Tibial nerve (tissue), 4 donors: ENCODE measurements at regions not wholly inside any gene's neighbourhood (a gene's known extent, or its start where the extent isn't known, plus 50 kb on each side); places are given as distances from the start of the nearest gene placed in this dataset.

Source experiments
- DNase-seq, 2 donors: peaks; one replicate each; pipeline ENCODE4 v3.0.0-alpha.2; 2019; ENCODE audit warnings: low spot score in 2 of 2
- H3K27ac ChIP-seq, 4 donors: fragments of 200-600 bp; sonication (generic) in 3 of 4; one replicate each; pipeline ENCODE4 v1.5.1; 2017 to 2019; ENCODE audit warnings: mild to moderate bottlenecking in 1 of 4
- H3K27me3 ChIP-seq, 2 donors: fragments of 200-600 bp; sonication (generic) in 1 of 2; one replicate each; pipeline versions ENCODE4 v1.5.1 to v1.6.0; 2017 to 2019
- H3K36me3 ChIP-seq, 3 donors: fragments of 200-600 bp; sonication (generic); one replicate each; pipeline ENCODE4 v1.5.1; 2018 to 2019
- H3K4me1 ChIP-seq, 4 donors: fragments of 200-600 bp; sonication (generic) in 3 of 4; one replicate each; pipeline ENCODE4 v1.5.1; 2017 to 2019
- H3K4me3 ChIP-seq, 4 donors: fragments of 200-600 bp; sonication (generic) in 3 of 4; one replicate each; pipeline ENCODE4 v1.5.1; 2017 to 2019; ENCODE audit warnings: mild to moderate bottlenecking in 1 of 4, moderate library complexity in 1 of 4
- H3K9me3 ChIP-seq, 4 donors: fragments of 200-600 bp; sonication (generic) in 3 of 4; one replicate each; pipeline ENCODE4 v1.5.1; 2017 to 2019
- EP300 ChIP-seq, 2 donors: sonication (generic); formaldehyde crosslinking; IDR thresholded peaks; one replicate each; pipeline ENCODE4 v1.6.1; 2017; ENCODE audit warnings: antibody characterized with exemption in 2 of 2, mild to moderate bottlenecking in 1 of 2
- POLR2A ChIP-seq, 2 donors: fragments of 450-650 bp; IDR thresholded peaks; one replicate each; pipeline ENCODE4 v1.6.1; 2017; ENCODE audit warnings: antibody characterized with exemption in 2 of 2, mild to moderate bottlenecking in 2 of 2, moderate library complexity in 2 of 2
- WGBS, 2 donors: methylation state at CpG; one replicate each; pipeline ENCODE4 v1.1.5; 2018; 5-methylcytosine and 5-hydroxymethylcytosine counted together
- TF ChIP-seq, protein P1 (sequence below), 5 experiments: fragments of 200-600 bp in 3 of 5; fragments of 450-650 bp in 2 of 5; sonication (generic) in 3 of 5; IDR thresholded peaks; one replicate each; pipeline ENCODE4 v1.5.1; 2016 to 2019; ENCODE audit warnings: antibody characterized with exemption in 5 of 5, mild to moderate bottlenecking in 3 of 5, moderate library complexity in 2 of 5

DNA sequence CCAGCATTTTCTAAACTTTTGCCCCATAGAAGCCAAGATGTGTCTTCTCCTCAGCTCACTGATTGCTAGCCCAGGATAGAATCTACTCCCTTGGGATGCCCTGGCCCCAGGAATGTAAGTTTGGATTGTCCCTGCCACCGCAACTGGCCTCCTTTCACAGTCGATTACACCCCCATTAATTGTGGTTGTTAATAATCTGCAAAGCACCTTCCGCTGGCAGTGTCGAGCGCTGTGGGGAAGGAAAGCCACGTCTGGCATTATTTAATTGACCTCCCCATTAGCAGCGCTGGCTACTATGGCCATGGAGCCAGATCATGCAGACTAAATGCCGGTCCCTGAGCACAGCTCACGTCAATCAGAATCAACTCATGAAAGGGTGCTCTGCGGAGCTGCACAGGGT is 597.3 kb upstream of the PLXNA2 start:
- no peak overlapping the region for H3K27ac ChIP-seq
- H3K4me1 ChIP-seq = no peaks in the 10 kb centered on the region
- 51 to 71% methylated on average over 10 of the region's 10 CpGs for WGBS, 2 donors
- H3K9me3 ChIP-seq = no peaks in the 10 kb centered on the region
- no peaks in the 10 kb centered on the region for H3K27me3 ChIP-seq
- TF ChIP-seq POLR2A (IDR thresholded peaks at IDR 0.05) (no peak), EP300 (IDR thresholded peaks at IDR 0.05) (no peak)
- TF ChIP-seq, protein P1, sequence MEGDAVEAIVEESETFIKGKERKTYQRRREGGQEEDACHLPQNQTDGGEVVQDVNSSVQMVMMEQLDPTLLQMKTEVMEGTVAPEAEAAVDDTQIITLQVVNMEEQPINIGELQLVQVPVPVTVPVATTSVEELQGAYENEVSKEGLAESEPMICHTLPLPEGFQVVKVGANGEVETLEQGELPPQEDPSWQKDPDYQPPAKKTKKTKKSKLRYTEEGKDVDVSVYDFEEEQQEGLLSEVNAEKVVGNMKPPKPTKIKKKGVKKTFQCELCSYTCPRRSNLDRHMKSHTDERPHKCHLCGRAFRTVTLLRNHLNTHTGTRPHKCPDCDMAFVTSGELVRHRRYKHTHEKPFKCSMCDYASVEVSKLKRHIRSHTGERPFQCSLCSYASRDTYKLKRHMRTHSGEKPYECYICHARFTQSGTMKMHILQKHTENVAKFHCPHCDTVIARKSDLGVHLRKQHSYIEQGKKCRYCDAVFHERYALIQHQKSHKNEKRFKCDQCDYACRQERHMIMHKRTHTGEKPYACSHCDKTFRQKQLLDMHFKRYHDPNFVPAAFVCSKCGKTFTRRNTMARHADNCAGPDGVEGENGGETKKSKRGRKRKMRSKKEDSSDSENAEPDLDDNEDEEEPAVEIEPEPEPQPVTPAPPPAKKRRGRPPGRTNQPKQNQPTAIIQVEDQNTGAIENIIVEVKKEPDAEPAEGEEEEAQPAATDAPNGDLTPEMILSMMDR (IDR thresholded peaks at IDR 0.05) = no peak
- no peak overlapping the region for H3K4me3 ChIP-seq
- no peaks in the 10 kb centered on the region for H3K36me3 ChIP-seq
- DNase-seq = no peak

DNA sequence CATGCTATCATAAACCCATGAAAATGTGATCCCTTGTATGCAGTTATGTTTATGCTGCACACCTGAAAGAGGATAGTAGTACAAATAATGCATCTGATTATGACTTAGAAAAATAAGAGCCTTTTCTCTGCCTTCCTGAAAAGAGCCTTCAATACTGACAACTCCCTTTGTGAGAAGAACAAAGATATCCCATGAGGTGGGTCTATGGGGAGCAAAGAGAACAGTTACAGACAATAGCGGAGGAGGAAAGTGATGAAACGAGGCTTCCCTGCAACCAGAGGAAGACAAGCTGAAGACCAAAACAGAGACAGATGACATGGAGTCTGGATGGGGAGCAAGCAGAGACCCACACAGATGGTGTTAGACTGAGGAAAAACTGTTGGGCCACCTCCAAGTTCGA is 598.3 kb upstream of the PLXNA2 start:
- TF ChIP-seq, protein P1 (IDR thresholded peaks at IDR 0.05) = no peak
- TF ChIP-seq POLR2A (IDR thresholded peaks at IDR 0.05) = no peak
- no peak for TF ChIP-seq EP300 (IDR thresholded peaks at IDR 0.05)
- H3K27ac ChIP-seq = no peak overlapping the region
- 81 to 87% methylated on average over 3 of the region's 3 CpGs for WGBS, 2 donors

DNA sequence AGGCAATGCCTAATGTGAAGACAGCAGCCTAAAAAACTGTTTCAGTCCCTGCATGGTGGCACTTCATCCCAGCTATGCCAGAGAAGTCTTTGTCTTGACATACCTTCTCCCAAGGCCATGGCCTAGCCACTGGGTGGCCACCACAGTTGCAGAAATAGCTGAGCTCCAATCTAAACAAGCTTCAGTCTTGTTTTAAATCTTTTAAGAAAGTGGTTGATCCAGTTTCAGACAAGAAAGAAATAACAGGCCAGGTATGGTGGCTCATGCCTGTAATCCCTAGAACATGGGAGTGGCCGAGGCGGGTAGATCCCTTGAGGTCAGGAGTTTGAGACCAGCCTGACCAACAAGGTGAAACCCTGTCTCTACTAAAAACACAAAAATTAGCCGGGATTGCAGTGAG is 600.0 kb upstream of the PLXNA2 start:
- Histone ChIP-seq H3K27ac (no peak overlapping the region), H3K27me3 (no peaks in the 10 kb centered on the region), H3K4me1 (no peaks in the 10 kb centered on the region), H3K36me3 (no peaks in the 10 kb centered on the region), H3K9me3 (no peaks in the 10 kb centered on the region), H3K4me3 (no peak overlapping the region)
- DNase-seq = no peak
- no peak for TF ChIP-seq EP300 (IDR thresholded peaks at IDR 0.05)
- TF ChIP-seq, protein P1 (IDR thresholded peaks at IDR 0.05) = no peak
- no peak for TF ChIP-seq POLR2A (IDR thresholded peaks at IDR 0.05)
- 92 to 98% methylated on average over 3 of the region's 3 CpGs for WGBS, 2 donors

More for the DNA sequence above, 598.3 kb upstream of the PLXNA2 start:
- Histone ChIP-seq H3K4me3 (no peak overlapping the region), H3K4me1 (no peaks in the 10 kb centered on the region), H3K9me3 (no peaks in the 10 kb centered on the region), H3K27me3 (no peaks in the 10 kb centered on the region), H3K36me3 (no peaks in the 10 kb centered on the region)
- DNase-seq = no peak

DNA sequence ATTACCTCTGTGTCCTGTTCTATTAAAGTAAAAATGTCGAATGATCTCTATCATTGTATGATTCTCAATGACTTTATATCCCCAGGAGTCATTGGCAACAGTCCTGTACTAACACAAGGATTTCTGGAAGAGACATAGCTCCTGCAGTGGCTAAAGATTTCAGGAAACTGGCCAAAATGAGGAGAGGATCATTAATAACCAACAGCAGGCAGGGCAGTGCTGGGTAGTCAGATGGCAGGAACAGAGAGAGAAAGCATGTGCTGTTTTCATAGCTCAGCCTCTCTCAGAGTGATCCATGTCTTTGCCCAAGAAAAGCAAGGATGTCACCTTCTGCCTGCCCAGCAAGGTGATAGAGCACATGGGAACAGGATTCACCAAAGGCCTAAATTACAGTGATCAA is 604.7 kb upstream of the PLXNA2 start:
- H3K27me3 ChIP-seq = no peaks in the 10 kb centered on the region
- no peaks in the 10 kb centered on the region for H3K4me1 ChIP-seq
- no peaks in the 10 kb centered on the region for H3K36me3 ChIP-seq
- DNase-seq = no peak
- H3K4me3 ChIP-seq = no peak overlapping the region
- no peak overlapping the region for H3K27ac ChIP-seq
- no peak for TF ChIP-seq EP300 (IDR thresholded peaks at IDR 0.05)
- TF ChIP-seq, protein P1 (IDR thresholded peaks at IDR 0.05) = no peak
- no peak for TF ChIP-seq POLR2A (IDR thresholded peaks at IDR 0.05)
- WGBS, 2 donors = 62 to 67% methylated on average over 1 of the region's 1 CpG
- no peaks in the 10 kb centered on the region for H3K9me3 ChIP-seq

DNA sequence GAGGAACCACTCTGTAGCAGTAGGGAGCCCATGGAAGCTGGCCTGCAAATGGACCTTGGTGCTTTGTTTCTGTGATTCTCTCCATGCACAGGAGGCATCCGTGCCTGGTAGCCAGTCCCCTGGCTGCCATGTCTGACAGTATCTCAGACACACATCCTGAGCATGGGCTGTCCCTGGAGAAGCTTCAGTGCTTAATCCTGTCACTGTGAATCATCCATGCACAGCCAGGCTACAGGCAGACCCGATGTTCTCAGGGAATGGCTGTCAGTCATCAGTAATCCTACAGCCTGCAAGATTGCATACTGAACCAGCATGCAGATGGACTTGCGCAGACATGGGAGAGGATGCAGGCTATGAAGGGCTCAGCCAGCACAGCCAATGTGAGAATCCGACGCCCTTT is 606.3 kb upstream of the PLXNA2 start:
- TF ChIP-seq EP300 (IDR thresholded peaks at IDR 0.05) (no peak), POLR2A (IDR thresholded peaks at IDR 0.05) (no peak)
- TF ChIP-seq, protein P1 (IDR thresholded peaks at IDR 0.05) = no peak
- H3K27me3 ChIP-seq = no peaks in the 10 kb centered on the region
- H3K27ac ChIP-seq = no peak overlapping the region
- H3K9me3 ChIP-seq = no peaks in the 10 kb centered on the region
- WGBS, 2 donors = 86 to 93% methylated on average over 5 of the region's 5 CpGs
- no peaks in the 10 kb centered on the region for H3K36me3 ChIP-seq
- no peak for DNase-seq
- H3K4me3 ChIP-seq = no peak overlapping the region
- H3K4me1 ChIP-seq = no peaks in the 10 kb centered on the region
